Suprapubic skin (tissue), 4 donors: ENCODE measurements at regions not wholly inside any gene's neighbourhood (a gene's known extent, or its start where the extent isn't known, plus 50 kb on each side); places are given as distances from the start of the nearest gene placed in this dataset.

Experiments
- CTCF ChIP-seq, 2 donors: fragments of 200-600 bp in 1 of 2; fragments of 450-650 bp in 1 of 2; sonication (generic) in 1 of 2; IDR thresholded peaks; one replicate each; pipeline ENCODE4 v1.5.1; 2016 to 2019; ENCODE audit warnings: antibody characterized with exemption in 2 of 2, mild to moderate bottlenecking in 1 of 2, moderate library complexity in 1 of 2
- EP300 ChIP-seq: sonication (generic); formaldehyde crosslinking; IDR thresholded peaks from one replicate; pipeline ENCODE4 v1.6.1; 2017; ENCODE audit warnings: antibody characterized with exemption
- POLR2A ChIP-seq, 2 donors: fragments of 450-650 bp; IDR thresholded peaks; one replicate each; pipeline ENCODE4 v1.6.1; 2017; ENCODE audit warnings: antibody characterized with exemption in 2 of 2, mild to moderate bottlenecking in 2 of 2, moderate library complexity in 2 of 2
- POLR2AphosphoS5 ChIP-seq, 3 donors: sonication (generic); formaldehyde crosslinking; IDR thresholded peaks; one replicate each; pipeline ENCODE4 v1.6.1; 2017; ENCODE audit warnings: antibody characterized with exemption in 3 of 3

GRCh38 chr13:67568205-67568604 is 338.1 kb upstream of the PCDH9 start:
- TF ChIP-seq EP300 (no peak), CTCF (IDR thresholded peaks at IDR 0.05) (no peak), POLR2A (IDR thresholded peaks at IDR 0.05) (no peak), POLR2AphosphoS5 (IDR thresholded peaks at IDR 0.05) (no peak)
